ENCODE measurements at regions not wholly inside any gene's neighbourhood (a gene's known extent, or its start where the extent isn't known, plus 50 kb on each side); places are given as distances from the start of the nearest gene placed in this dataset.

DNA sequence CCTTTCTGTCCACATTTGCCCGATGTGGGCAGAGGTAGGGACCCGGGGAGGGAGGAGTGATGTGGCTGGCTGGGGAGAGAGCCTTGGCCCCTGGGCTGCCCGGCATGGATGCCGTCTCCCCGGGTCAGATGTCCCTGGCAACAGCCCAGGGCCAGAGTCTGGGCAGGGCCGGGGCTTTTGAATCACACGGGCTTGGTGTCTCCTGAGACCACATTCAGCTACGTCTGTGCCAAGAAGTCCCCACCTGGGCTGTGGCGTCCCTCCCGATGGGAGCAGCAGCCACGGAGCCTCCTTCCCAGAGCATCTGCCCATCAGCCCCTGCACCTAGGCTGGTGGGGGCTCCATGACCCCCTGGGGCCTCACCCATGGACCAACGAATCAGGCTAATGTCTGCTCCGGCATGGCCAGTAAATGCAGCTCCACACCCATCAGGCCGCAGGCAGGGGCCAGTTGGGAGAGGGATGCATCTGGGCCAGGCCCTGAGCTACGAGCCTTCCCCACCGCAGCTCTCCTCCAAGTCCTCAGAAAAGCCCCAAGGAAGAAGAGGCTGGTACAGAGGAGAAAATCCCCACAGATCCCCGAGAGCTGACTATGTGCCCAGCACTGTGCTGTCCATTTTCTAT, 109.4 kb downstream of the RFLNA start:
- TF ChIP-seq CTCF (conservative IDR thresholded peaks at IDR 0.05; ENCODE audit: low read length) (no peak), EZH2phosphoT487 (IDR thresholded peaks at IDR 0.05; ENCODE audit: borderline replicate concordance, low read depth, low read length) (no peak)

Measured in OCI-LY7 (cell line).